ENCODE measurements at regions not wholly inside any gene's neighbourhood (a gene's known extent, or its start where the extent isn't known, plus 50 kb on each side); places are given as distances from the start of the nearest gene placed in this dataset.

DNA sequence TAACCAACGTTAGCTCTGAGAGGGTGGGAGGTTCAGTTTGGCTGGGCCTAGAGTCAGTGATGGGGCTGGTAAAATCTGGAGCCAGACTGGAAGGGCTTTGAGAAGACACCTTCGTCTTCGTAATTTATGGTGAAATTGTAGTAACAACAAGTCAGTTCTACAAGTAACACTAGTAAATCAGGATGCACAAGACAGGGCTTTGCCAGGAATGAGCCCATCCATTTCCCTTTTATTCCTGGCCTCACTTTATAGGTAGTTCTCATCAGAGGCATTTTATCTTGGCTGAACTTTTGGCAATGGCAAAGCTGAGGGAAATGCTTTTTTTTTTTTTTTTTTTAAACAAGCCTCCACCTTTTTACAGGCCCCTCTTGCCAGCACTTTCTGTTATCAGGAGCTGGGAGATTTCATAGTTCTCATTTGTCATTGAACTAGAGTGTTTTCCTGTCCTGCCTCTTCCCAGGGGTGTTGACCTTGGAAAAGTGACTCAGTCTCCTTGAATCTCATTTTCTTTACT, 110.5 kb upstream of the KLF4 start:
- TF ChIP-seq POLR2A (IDR thresholded peaks at IDR 0.05; ENCODE audit: low read length) = no peak
- no peak for TF ChIP-seq GATA1 (IDR thresholded peaks at IDR 0.05; ENCODE audit: low read depth, low read length)

Data from erythroblast (primary cell).